HCT116 (cell line): ENCODE measurements at regions not wholly inside any gene's neighbourhood (a gene's known extent, or its start where the extent isn't known, plus 50 kb on each side); places are given as distances from the start of the nearest gene placed in this dataset.

Source experiments
- ATAC-seq: fragments of 200-7000 bp; cut with Tn5 transposase; 2 replicates; pipeline ENCODE4 v1.9.1; 2020; ENCODE audit warnings: mild to moderate bottlenecking, moderate library complexity
- BruUV-seq: library from RNA; stranded (reverse); fragments of 400-500 nt; replicated peaks from 2 replicates; lab custom pipeline; 2021; lab: Mats Ljungman, UMichigan
- CTCF ChIA-PET: fragments of 300-600 bp; sonication (Branson Sonifier 250); formaldehyde crosslinking; loops from one replicate; lab custom pipeline; 2021; ENCODE audit warnings: antibody characterized with exemption; lab: Charles Lee
- POLR2A ChIA-PET: fragments of 300-600, 350-600 bp; sonication (Branson Sonifier 250); formaldehyde crosslinking; loops from one replicate; lab custom pipeline; 2021; ENCODE audit warnings: antibody characterized with exemption; lab: Charles Lee
- RAD21 ChIA-PET, 2 experiments: fragments of 300-600 bp; sonication (Branson Sonifier 250); formaldehyde crosslinking; loops; one replicate each; lab custom pipeline; 2023; ENCODE audit warnings: low total read pairs in 2 of 2; ENCODE audit not compliant: uncharacterized antibody in 2 of 2, unreplicated experiment in 2 of 2, low non-redundant PET in 1 of 2; lab: Charles Lee
- DNase-seq: peaks from one replicate; pipeline ENCODE4 v3.0.0-alpha.2; 2010; ENCODE audit warnings: low read depth, low spot score
- H2AFZ ChIP-seq: fragments of 200-600 bp; shearing (Covaris generic), sonication (generic); 2 replicates; pipeline ENCODE4 v1.6.1; 2017; ENCODE audit warnings: low read depth, mixed run types, mixed read lengths, antibody characterized with exemption, low read length; ENCODE audit not compliant: poor library complexity, severe bottlenecking
- H3K27ac ChIP-seq: 2 replicates; pipeline ENCODE4 v1.5.1; 2012; ENCODE audit warnings: low read depth, low read length
- H3K27me3 ChIP-seq: fragments of 200-600 bp; sonication (generic); 2 replicates; pipeline ENCODE4 v1.6.1; 2016; ENCODE audit warnings: mixed run types, low read length, mixed read lengths; ENCODE audit not compliant: insufficient read depth
- H3K36me3 ChIP-seq, 2 experiments: fragments of 200-500 bp in 1 of 2; fragments of 200-600 bp in 1 of 2; sonication (Bioruptor generic) in 1 of 2; sonication (generic) in 1 of 2; 2 replicates each; pipeline versions ENCODE4 v1.5.1 to v1.6.1; 2014 to 2016; ENCODE audit warnings: low read length in 2 of 2, inconsistent platforms in 1 of 2, mixed read lengths in 1 of 2, mixed run types in 1 of 2; ENCODE audit not compliant: insufficient read depth in 2 of 2, control insufficient read depth in 1 of 2
- H3K4me1 ChIP-seq, 2 experiments: fragments of 200-600 bp in 1 of 2; sonication (generic) in 1 of 2; 2 replicates each; pipeline versions ENCODE4 v1.5.1 to v1.6.1; 2012 to 2017; ENCODE audit warnings: low read length in 2 of 2, inconsistent platforms in 1 of 2, mild to moderate bottlenecking in 1 of 2, mixed read lengths in 1 of 2, mixed run types in 1 of 2, moderate library complexity in 1 of 2; ENCODE audit not compliant: insufficient read depth in 2 of 2, control insufficient read depth in 1 of 2
- H3K4me2 ChIP-seq: fragments of 200-600 bp; sonication (generic); 2 replicates; pipeline ENCODE4 v1.6.1; 2017; ENCODE audit warnings: mixed run types, low read length, mixed read lengths
- H3K4me3 ChIP-seq, 2 experiments: fragments of 200-600 bp in 1 of 2; sonication (generic) in 1 of 2; replicated peaks in 1 of 2; 2 replicates each; pipeline ENCODE4 v1.5.1; 2011 to 2016; ENCODE audit warnings: low read length in 2 of 2, control low read depth in 1 of 2, low read depth in 1 of 2, mild to moderate bottlenecking in 1 of 2, mixed read lengths in 1 of 2, mixed run types in 1 of 2
- H3K79me2 ChIP-seq: fragments of 200-600 bp; sonication (generic); 2 replicates; pipeline ENCODE4 v1.6.1; 2017; ENCODE audit warnings: mild to moderate bottlenecking, mixed run types, low read length, moderate library complexity, mixed read lengths; ENCODE audit not compliant: insufficient read depth
- H3K9ac ChIP-seq: fragments of 200-600 bp; sonication (generic); 2 replicates; pipeline ENCODE4 v1.6.1; 2016; ENCODE audit warnings: low read length, mixed read lengths
- H3K9me2 ChIP-seq: fragments of 200-600 bp; sonication (generic), shearing (Covaris generic); 2 replicates; pipeline ENCODE4 v1.6.1; 2017; ENCODE audit warnings: mixed run types, mild to moderate bottlenecking, moderate library complexity; ENCODE audit not compliant: insufficient read depth
- H3K9me3 ChIP-seq, 2 experiments: fragments of 200-500 bp in 1 of 2; fragments of 200-600 bp in 1 of 2; sonication (Bioruptor generic) in 1 of 2; sonication (generic) in 1 of 2; 2 replicates each; pipeline ENCODE4 v1.6.1; 2014 to 2017; ENCODE audit warnings: low read length in 2 of 2, mixed read lengths in 2 of 2, inconsistent platforms in 1 of 2, low read depth in 1 of 2, mild to moderate bottlenecking in 1 of 2, mixed run types in 1 of 2, moderate library complexity in 1 of 2; ENCODE audit not compliant: control insufficient read depth in 1 of 2, insufficient read depth in 1 of 2
- H4K20me1 ChIP-seq: fragments of 200-600 bp; sonication (generic), shearing (Covaris generic); 2 replicates; pipeline ENCODE4 v1.6.1; 2017; ENCODE audit warnings: mixed run types, mild to moderate bottlenecking, moderate library complexity; ENCODE audit not compliant: insufficient read depth
- CBX3 ChIP-seq: IDR thresholded peaks from 2 replicates; pipeline ENCODE4 v1.6.1; 2012; ENCODE audit warnings: low read depth
- EGR1 ChIP-seq: IDR thresholded peaks from 2 replicates; pipeline ENCODE4 v1.6.1; 2012; ENCODE audit warnings: low read depth
- ELF1 ChIP-seq: IDR thresholded peaks from 2 replicates; pipeline ENCODE4 v1.6.1; 2012; ENCODE audit warnings: low read depth, borderline replicate concordance
- JUND ChIP-seq: IDR thresholded peaks from 2 replicates; pipeline ENCODE4 v1.6.1; 2012
- RAD21 ChIP-seq: IDR thresholded peaks from 2 replicates; pipeline ENCODE4 v1.6.1; 2012; ENCODE audit warnings: low read depth, mild to moderate bottlenecking
- SP1 ChIP-seq: IDR thresholded peaks from 2 replicates; pipeline ENCODE4 v1.6.1; 2012; ENCODE audit warnings: low read depth
- ZFX ChIP-seq: fragments of 450-650 bp; IDR thresholded peaks from 2 replicates; pipeline ENCODE4 v1.6.1; 2017
- ZNF274 ChIP-seq: fragments of 200-500 bp; sonication (Bioruptor generic); IDR thresholded peaks from 2 replicates; pipeline ENCODE4 v1.6.1; 2014; ENCODE audit warnings: mild to moderate bottlenecking, low read depth, low read length, inconsistent platforms
- intact Hi-C: fragments of 100-400 bp; cut with micrococcal nuclease; formaldehyde crosslinking; loops from 2 replicates; pipeline ENCODE4 v1.10.0; 2022
- TF ChIP-seq, protein P1 (sequence below): IDR thresholded peaks from 2 replicates; pipeline ENCODE4 v1.6.1; 2012
- TF ChIP-seq, protein P2 (sequence below): IDR thresholded peaks from 2 replicates; pipeline ENCODE4 v1.6.1; 2011; ENCODE audit warnings: mild to moderate bottlenecking, low read length, moderate library complexity; ENCODE audit not compliant: insufficient replicate concordance; ENCODE audit errors: extremely low read depth

DNA sequence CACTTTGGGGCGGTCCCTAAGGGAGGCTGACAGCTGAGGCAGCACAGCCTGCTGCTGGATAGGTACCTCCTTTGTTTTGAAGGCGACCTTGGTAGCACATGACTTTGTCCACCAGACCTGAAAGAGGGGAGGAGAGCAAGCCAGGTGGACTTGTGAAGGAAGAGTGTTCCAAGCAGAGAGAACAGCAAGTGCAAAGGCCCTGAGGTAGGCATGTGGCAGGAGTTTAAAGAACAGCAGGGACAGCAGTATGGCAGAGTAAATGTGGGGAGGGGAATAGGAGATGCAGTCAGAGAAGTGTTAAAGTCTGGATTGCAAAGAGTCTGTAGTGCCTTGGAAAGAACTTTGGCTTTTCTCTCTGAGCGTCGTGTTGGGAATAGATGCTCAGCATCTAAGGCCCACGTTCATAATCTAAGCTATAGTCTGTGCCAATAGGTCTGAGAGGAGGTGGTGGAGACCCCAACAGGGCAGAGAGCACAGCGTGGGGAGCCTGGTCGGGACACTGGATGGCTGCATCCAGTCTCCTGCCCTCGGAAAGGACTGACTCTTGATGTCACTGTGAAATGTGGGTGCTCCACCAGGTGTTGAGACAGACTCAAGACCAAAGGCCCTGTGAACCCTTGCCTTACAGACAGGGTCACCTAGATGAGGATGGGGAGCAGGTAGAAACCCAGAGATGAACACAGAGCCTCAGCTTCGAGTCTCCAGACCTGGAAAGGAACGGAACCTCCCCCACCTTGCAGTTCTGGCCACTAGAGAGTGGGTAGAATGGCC, 242.1 kb upstream of the PWP1 start:
- H3K4me1 ChIP-seq = no peaks in the 10 kb centered on the region
- H3K9me3 ChIP-seq = no peaks in the 10 kb centered on the region
- ChIA-PET CTCF (no interaction called here), RAD21 (no interaction called here), POLR2A (no interaction called here)
- no peaks in the 10 kb centered on the region for H4K20me1 ChIP-seq
- H3K27ac ChIP-seq = no peak overlapping the region
- DNase-seq (no peak), ATAC-seq (no peak)
- no TSS peak for BruUV-seq
- no peaks in the 10 kb centered on the region for H3K27me3 ChIP-seq
- H3K79me2 ChIP-seq = no peaks in the 10 kb centered on the region
- H3K4me2 ChIP-seq = no peak overlapping the region
- no peaks in the 10 kb centered on the region for H3K9me2 ChIP-seq
- intact Hi-C loops = loop anchor here (10.0 kb wide), 1 partner anchor 171 kb away; no protein-coding TSS in a partner anchor
- no peak overlapping the region for H3K4me3 ChIP-seq
- no peak overlapping the region for H3K9ac ChIP-seq
- no peak for TF ChIP-seq ZNF274
- TF ChIP-seq, protein P1, sequence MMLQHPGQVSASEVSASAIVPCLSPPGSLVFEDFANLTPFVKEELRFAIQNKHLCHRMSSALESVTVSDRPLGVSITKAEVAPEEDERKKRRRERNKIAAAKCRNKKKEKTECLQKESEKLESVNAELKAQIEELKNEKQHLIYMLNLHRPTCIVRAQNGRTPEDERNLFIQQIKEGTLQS = no peak
- TF ChIP-seq, protein P2, sequence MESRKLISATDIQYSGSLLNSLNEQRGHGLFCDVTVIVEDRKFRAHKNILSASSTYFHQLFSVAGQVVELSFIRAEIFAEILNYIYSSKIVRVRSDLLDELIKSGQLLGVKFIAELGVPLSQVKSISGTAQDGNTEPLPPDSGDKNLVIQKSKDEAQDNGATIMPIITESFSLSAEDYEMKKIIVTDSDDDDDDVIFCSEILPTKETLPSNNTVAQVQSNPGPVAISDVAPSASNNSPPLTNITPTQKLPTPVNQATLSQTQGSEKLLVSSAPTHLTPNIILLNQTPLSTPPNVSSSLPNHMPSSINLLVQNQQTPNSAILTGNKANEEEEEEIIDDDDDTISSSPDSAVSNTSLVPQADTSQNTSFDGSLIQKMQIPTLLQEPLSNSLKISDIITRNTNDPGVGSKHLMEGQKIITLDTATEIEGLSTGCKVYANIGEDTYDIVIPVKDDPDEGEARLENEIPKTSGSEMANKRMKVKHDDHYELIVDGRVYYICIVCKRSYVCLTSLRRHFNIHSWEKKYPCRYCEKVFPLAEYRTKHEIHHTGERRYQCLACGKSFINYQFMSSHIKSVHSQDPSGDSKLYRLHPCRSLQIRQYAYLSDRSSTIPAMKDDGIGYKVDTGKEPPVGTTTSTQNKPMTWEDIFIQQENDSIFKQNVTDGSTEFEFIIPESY = no peak
- no peak for TF ChIP-seq SP1
- TF ChIP-seq CBX3 = no peak
- no peak for TF ChIP-seq EGR1
- no peak for TF ChIP-seq JUND
- no peak for TF ChIP-seq ZFX
- no peak for TF ChIP-seq ELF1
- no peak for TF ChIP-seq RAD21
- no peaks in the 10 kb centered on the region for H3K36me3 ChIP-seq
- no peak overlapping the region for H2AFZ ChIP-seq
